ENCODE measurements at regions not wholly inside any gene's neighbourhood (a gene's known extent, or its start where the extent isn't known, plus 50 kb on each side); places are given as distances from the start of the nearest gene placed in this dataset.

DNA sequence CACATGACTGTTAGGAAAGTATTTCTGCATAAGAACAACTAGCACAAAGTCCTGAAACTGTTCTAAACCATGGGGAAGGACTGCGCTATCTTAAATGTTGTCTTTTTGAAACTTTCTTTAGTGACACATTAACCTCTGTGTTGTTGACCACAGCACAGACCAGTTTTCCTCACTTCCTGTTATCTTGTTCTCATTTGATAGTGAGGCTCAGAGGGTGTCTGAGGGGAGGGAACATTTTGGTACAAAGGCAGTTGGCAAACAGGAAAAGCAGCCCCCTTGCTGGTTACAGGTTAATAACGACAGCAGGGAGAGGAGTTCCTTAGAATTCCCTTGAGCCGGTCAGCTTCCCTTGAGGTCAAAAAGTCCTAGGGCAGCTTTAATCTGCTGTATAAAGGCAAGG, 143.5 kb upstream of the BMP2 start:
- TF ChIP-seq, protein P1, sequence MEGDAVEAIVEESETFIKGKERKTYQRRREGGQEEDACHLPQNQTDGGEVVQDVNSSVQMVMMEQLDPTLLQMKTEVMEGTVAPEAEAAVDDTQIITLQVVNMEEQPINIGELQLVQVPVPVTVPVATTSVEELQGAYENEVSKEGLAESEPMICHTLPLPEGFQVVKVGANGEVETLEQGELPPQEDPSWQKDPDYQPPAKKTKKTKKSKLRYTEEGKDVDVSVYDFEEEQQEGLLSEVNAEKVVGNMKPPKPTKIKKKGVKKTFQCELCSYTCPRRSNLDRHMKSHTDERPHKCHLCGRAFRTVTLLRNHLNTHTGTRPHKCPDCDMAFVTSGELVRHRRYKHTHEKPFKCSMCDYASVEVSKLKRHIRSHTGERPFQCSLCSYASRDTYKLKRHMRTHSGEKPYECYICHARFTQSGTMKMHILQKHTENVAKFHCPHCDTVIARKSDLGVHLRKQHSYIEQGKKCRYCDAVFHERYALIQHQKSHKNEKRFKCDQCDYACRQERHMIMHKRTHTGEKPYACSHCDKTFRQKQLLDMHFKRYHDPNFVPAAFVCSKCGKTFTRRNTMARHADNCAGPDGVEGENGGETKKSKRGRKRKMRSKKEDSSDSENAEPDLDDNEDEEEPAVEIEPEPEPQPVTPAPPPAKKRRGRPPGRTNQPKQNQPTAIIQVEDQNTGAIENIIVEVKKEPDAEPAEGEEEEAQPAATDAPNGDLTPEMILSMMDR (IDR thresholded peaks at IDR 0.05; ENCODE audit: low read depth, low read length, missing input control) = no peak
- TF ChIP-seq, protein P2, sequence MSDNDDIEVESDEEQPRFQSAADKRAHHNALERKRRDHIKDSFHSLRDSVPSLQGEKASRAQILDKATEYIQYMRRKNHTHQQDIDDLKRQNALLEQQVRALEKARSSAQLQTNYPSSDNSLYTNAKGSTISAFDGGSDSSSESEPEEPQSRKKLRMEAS (IDR thresholded peaks at IDR 0.05) = peak; percentile 39
- peak; percentile 88 for TF ChIP-seq TAF1 (conservative IDR thresholded peaks at IDR 0.05)
